ENCODE measurements at regions not wholly inside any gene's neighbourhood (a gene's known extent, or its start where the extent isn't known, plus 50 kb on each side); places are given as distances from the start of the nearest gene placed in this dataset.
"Not testable (repeated sequence)": the region's sequence is repeated elsewhere in the genome, so short reads cannot be mapped to it uniquely, and the experiment has no call there.

GRCh38 chr1:101185421-101185820, 51.4 kb upstream of the S1PR1 start:
- DNase-seq = no peak

GRCh38 chr1:101183388-101183699, 53.5 kb upstream of the S1PR1 start:
- DNase-seq = no peak

- no peak for DNase-seq
Measured at GRCh38 chr1:101182627-101183387, 54.0 kb upstream of the S1PR1 start.

GRCh38 chr1:101181930-101182329, 54.9 kb upstream of the S1PR1 start:
- DNase-seq = no peak

- DNase-seq = no peak
Measured at GRCh38 chr1:101178688-101179491, 57.9 kb upstream of the S1PR1 start.

- DNase-seq = peak; percentile 63 to 64
Measured at GRCh38 chr1:101178341-101178687, 58.5 kb upstream of the S1PR1 start.

GRCh38 chr1:101175886-101176285, 60.9 kb upstream of the S1PR1 start:
- no peak for DNase-seq

GRCh38 chr1:101175466-101175865, 61.4 kb upstream of the S1PR1 start:
- no peak for DNase-seq

- no peak for DNase-seq
Measured at GRCh38 chr1:101174722-101175121, 62.1 kb upstream of the S1PR1 start.

GRCh38 chr1:101174298-101174697, 62.5 kb upstream of the S1PR1 start:
- not testable (repeated sequence) for DNase-seq

- DNase-seq = no peak
Measured at GRCh38 chr1:101170506-101171050, 66.2 kb upstream of the S1PR1 start.

GRCh38 chr1:101167891-101168290, 68.9 kb upstream of the S1PR1 start:
- DNase-seq = no peak

GRCh38 chr1:101166583-101167120, 70.2 kb upstream of the S1PR1 start:
- no peak for DNase-seq

- no peak for DNase-seq
Measured at GRCh38 chr1:101165954-101166353, 70.9 kb upstream of the S1PR1 start.

- no peak for DNase-seq
Measured at GRCh38 chr1:101165532-101165931, 71.3 kb upstream of the S1PR1 start.

GRCh38 chr1:101164776-101165175, 72.0 kb upstream of the S1PR1 start:
- DNase-seq = no peak

GRCh38 chr1:101162736-101163735, 73.8 kb upstream of the S1PR1 start:
- DNase-seq = no peak

GRCh38 chr1:101162300-101162699, 74.5 kb upstream of the S1PR1 start:
- no peak for DNase-seq

GRCh38 chr1:101161619-101162018, 75.2 kb upstream of the S1PR1 start:
- no peak for DNase-seq

GRCh38 chr1:101158424-101158823, 78.4 kb upstream of the S1PR1 start:
- DNase-seq = no peak

- DNase-seq = no peak
Measured at GRCh38 chr1:101154547-101154946, 82.3 kb upstream of the S1PR1 start.

- no peak for DNase-seq
Measured at GRCh38 chr1:101153692-101154091, 83.1 kb upstream of the S1PR1 start.

- no peak for DNase-seq
Measured at GRCh38 chr1:101152633-101153032, 84.2 kb upstream of the S1PR1 start.
